Mesothelial cell of epicardium (in vitro differentiated cells): ENCODE measurements at regions not wholly inside any gene's neighbourhood (a gene's known extent, or its start where the extent isn't known, plus 50 kb on each side); places are given as distances from the start of the nearest gene placed in this dataset.

Experiments
- DNase-seq, 2 experiments: peaks; one replicate each; pipeline ENCODE4 v3.0.0; 2021; ENCODE audit warnings: low spot score in 2 of 2; ENCODE audit not compliant: unreplicated experiment in 2 of 2
- H3K27ac Mint-ChIP-seq: 2 replicates; pipeline ENCODE4 v1.8.0; 2021; ENCODE audit warnings: mixed read lengths
- H3K27me3 Mint-ChIP-seq: 2 replicates; pipeline ENCODE4 v1.8.0; 2021; ENCODE audit warnings: low read depth, mixed read lengths
- H3K36me3 Mint-ChIP-seq: 2 replicates; pipeline ENCODE4 v1.8.0; 2021; ENCODE audit warnings: mixed read lengths
- H3K4me1 Mint-ChIP-seq: 2 replicates; pipeline ENCODE4 v1.8.0; 2021; ENCODE audit warnings: mixed read lengths
- H3K4me3 Mint-ChIP-seq: 2 replicates; pipeline ENCODE4 v1.8.0; 2021; ENCODE audit warnings: mild to moderate bottlenecking, moderate library complexity, mixed read lengths
- H3K9me3 Mint-ChIP-seq: 2 replicates; pipeline ENCODE4 v1.8.0; 2021; ENCODE audit warnings: mixed read lengths
- CTCF ChIP-seq: fragments of 200-600 bp; sonication (generic); IDR thresholded peaks from one replicate; pipeline ENCODE4 v1.5.0; 2021; ENCODE audit warnings: antibody characterized with exemption; ENCODE audit not compliant: unreplicated experiment

GRCh38 chrX:7412840-7413239 lies 264.9 kb upstream of the PUDP start:
- TF ChIP-seq CTCF = no peak
- Mint-ChIP-seq H3K27ac (no peak overlapping the region), H3K4me1 (peaks cover 10% of the 10 kb centered on the region), H3K36me3 (no peaks in the 10 kb centered on the region), H3K9me3 (peaks cover 7% of the 10 kb centered on the region), H3K27me3 (no peaks in the 10 kb centered on the region), H3K4me3 (no peak overlapping the region)
- DNase-seq = no peak

- Mint-ChIP-seq H3K36me3 (no peaks in the 10 kb centered on the region), H3K27me3 (peaks cover 1% of the 10 kb centered on the region), H3K27ac (no peak overlapping the region), H3K4me1 (peaks cover 10% of the 10 kb centered on the region), H3K4me3 (no peak overlapping the region), H3K9me3 (peaks cover 10% of the 10 kb centered on the region)
- TF ChIP-seq CTCF = no peak
- DNase-seq = no peak
Measured at GRCh38 chrX:7409866-7410265, 261.9 kb upstream of the PUDP start.

GRCh38 chrX:7399373-7399772 lies 251.4 kb upstream of the PUDP start:
- Mint-ChIP-seq H3K27ac (no peak overlapping the region), H3K9me3 (peaks cover 20% of the 10 kb centered on the region), H3K4me3 (no peak overlapping the region), H3K36me3 (no peaks in the 10 kb centered on the region), H3K4me1 (no peaks in the 10 kb centered on the region), H3K27me3 (peaks cover 5% of the 10 kb centered on the region)
- no peak for DNase-seq
- no peak for TF ChIP-seq CTCF

- Mint-ChIP-seq H3K4me1 (no peaks in the 10 kb centered on the region), H3K27ac (no peak overlapping the region), H3K27me3 (peaks cover 5% of the 10 kb centered on the region), H3K9me3 (no peaks in the 10 kb centered on the region), H3K36me3 (no peaks in the 10 kb centered on the region), H3K4me3 (no peak overlapping the region)
- no peak for DNase-seq
- TF ChIP-seq CTCF = no peak
Measured at GRCh38 chrX:7390441-7390840, 242.5 kb upstream of the PUDP start.

GRCh38 chrX:7389576-7389975 lies 241.6 kb upstream of the PUDP start:
- no peak for TF ChIP-seq CTCF

GRCh38 chrX:7385131-7385530 lies 237.2 kb upstream of the PUDP start:
- H3K4me3 Mint-ChIP-seq = no peak overlapping the region
- TF ChIP-seq CTCF = no peak
- no peaks in the 10 kb centered on the region for H3K4me1 Mint-ChIP-seq
- H3K9me3 Mint-ChIP-seq = no peaks in the 10 kb centered on the region
- no peaks in the 10 kb centered on the region for H3K36me3 Mint-ChIP-seq
- DNase-seq = no peak
- H3K27ac Mint-ChIP-seq = no peak overlapping the region
- H3K27me3 Mint-ChIP-seq = peaks cover 5% of the 10 kb centered on the region

More at GRCh38 chrX:7389576-7389975, 241.6 kb upstream of the PUDP start:
- Mint-ChIP-seq H3K27me3 (peaks cover 2% of the 10 kb centered on the region), H3K27ac (no peak overlapping the region), H3K4me3 (no peak overlapping the region), H3K36me3 (no peaks in the 10 kb centered on the region), H3K4me1 (no peaks in the 10 kb centered on the region), H3K9me3 (no peaks in the 10 kb centered on the region)
- no peak for DNase-seq
